Gastroesophageal sphincter (tissue), 4 donors: ENCODE measurements at regions not wholly inside any gene's neighbourhood (a gene's known extent, or its start where the extent isn't known, plus 50 kb on each side); places are given as distances from the start of the nearest gene placed in this dataset.

Source experiments
- ATAC-seq: fragments of 150-250 bp; one replicate; pipeline ENCODE4 v1.9.1; 2016; ENCODE audit warnings: mild to moderate bottlenecking, moderate library complexity
- H3K27ac ChIP-seq, 4 donors: fragments of 200-600 bp; sonication (generic) in 3 of 4; 1 replicate in 3 of 4; 2 replicates in 1 of 4; pipeline ENCODE4 v1.5.1; 2016 to 2019
- H3K27me3 ChIP-seq: fragments of 200-600 bp; sonication (generic); one replicate; pipeline ENCODE4 v1.5.1; 2019
- H3K36me3 ChIP-seq, 2 donors: fragments of 200-600 bp; sonication (generic); one replicate each; pipeline ENCODE4 v1.5.1; 2019; ENCODE audit warnings: control low read depth in 1 of 2
- H3K4me1 ChIP-seq, 3 donors: fragments of 200-600 bp; sonication (generic); 1 replicate in 2 of 3; 2 replicates in 1 of 3; pipeline ENCODE4 v1.5.1; 2016 to 2019; ENCODE audit warnings: control low read depth in 2 of 3
- H3K4me3 ChIP-seq, 2 donors: fragments of 200-600 bp; sonication (generic); one replicate each; pipeline ENCODE4 v1.5.1; 2019; ENCODE audit warnings: mild to moderate bottlenecking in 1 of 2, moderate library complexity in 1 of 2
- H3K9me3 ChIP-seq, 3 donors: fragments of 200-600 bp; sonication (generic); one replicate each; pipeline ENCODE4 v1.5.1; 2017 to 2019; ENCODE audit warnings: control low read depth in 2 of 3
- EP300 ChIP-seq: sonication (generic); formaldehyde crosslinking; IDR thresholded peaks from one replicate; pipeline ENCODE4 v1.6.1; 2017; ENCODE audit warnings: antibody characterized with exemption, mild to moderate bottlenecking
- POLR2A ChIP-seq, 2 donors: fragments of 450-650 bp; IDR thresholded peaks; one replicate each; pipeline ENCODE4 v1.6.1; 2017; ENCODE audit warnings: antibody characterized with exemption in 2 of 2, mild to moderate bottlenecking in 2 of 2, moderate library complexity in 1 of 2
- POLR2AphosphoS5 ChIP-seq: sonication (generic); formaldehyde crosslinking; IDR thresholded peaks from one replicate; pipeline ENCODE4 v1.6.1; 2017; ENCODE audit warnings: antibody characterized with exemption
- WGBS, 2 donors: methylation state at CpG; one replicate each; pipeline ENCODE4 v1.1.5; 2018; ENCODE audit warnings: low coverage in 1 of 2; 5-methylcytosine and 5-hydroxymethylcytosine counted together
- TF ChIP-seq, protein P1 (sequence below), 4 experiments: fragments of 200-600 bp in 2 of 4; fragments of 450-650 bp in 2 of 4; sonication (generic) in 1 of 4; IDR thresholded peaks; one replicate each; pipeline ENCODE4 v1.5.1; 2017 to 2019; ENCODE audit warnings: antibody characterized with exemption in 4 of 4, mild to moderate bottlenecking in 2 of 4, moderate library complexity in 2 of 4

GRCh38 chr9:28320616-28321015, 747.3 kb upstream of the C9orf72 start:
- H3K27ac ChIP-seq = no peak overlapping the region
- TF ChIP-seq EP300 (no peak), POLR2AphosphoS5 (no peak)
- TF ChIP-seq, protein P1, sequence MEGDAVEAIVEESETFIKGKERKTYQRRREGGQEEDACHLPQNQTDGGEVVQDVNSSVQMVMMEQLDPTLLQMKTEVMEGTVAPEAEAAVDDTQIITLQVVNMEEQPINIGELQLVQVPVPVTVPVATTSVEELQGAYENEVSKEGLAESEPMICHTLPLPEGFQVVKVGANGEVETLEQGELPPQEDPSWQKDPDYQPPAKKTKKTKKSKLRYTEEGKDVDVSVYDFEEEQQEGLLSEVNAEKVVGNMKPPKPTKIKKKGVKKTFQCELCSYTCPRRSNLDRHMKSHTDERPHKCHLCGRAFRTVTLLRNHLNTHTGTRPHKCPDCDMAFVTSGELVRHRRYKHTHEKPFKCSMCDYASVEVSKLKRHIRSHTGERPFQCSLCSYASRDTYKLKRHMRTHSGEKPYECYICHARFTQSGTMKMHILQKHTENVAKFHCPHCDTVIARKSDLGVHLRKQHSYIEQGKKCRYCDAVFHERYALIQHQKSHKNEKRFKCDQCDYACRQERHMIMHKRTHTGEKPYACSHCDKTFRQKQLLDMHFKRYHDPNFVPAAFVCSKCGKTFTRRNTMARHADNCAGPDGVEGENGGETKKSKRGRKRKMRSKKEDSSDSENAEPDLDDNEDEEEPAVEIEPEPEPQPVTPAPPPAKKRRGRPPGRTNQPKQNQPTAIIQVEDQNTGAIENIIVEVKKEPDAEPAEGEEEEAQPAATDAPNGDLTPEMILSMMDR (IDR thresholded peaks at IDR 0.05) = no peak
- no peaks in the 10 kb centered on the region for H3K4me1 ChIP-seq
- no peak overlapping the region for H3K4me3 ChIP-seq
- WGBS, 2 donors = 20 to 39% methylated on average over 4 to 5 of the region's 5 CpGs
- ATAC-seq = no peak
- no peaks in the 10 kb centered on the region for H3K27me3 ChIP-seq
- H3K9me3 ChIP-seq = no peaks in the 10 kb centered on the region
- H3K36me3 ChIP-seq = no peaks in the 10 kb centered on the region

DNA sequence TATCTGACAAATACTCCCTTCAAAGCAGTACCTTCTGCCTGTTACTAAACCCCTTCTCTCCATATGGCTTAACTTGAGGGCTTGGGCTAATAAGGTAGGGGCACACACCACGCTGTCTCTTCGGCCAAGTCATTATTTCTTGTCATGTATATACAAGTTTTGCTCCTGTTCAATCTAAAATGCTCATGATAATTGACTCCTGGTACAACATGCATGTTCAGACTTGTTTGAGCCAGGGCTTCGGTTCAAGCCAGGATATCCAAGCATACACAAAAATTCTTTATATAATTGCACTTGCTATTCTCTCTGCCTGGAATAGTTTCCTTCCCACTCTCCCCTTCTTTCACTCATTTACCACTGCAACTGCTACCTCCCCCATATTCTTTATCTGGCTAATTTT, 756.0 kb upstream of the C9orf72 start:
- TF ChIP-seq, protein P1 (IDR thresholded peaks at IDR 0.05) = no peak
- ATAC-seq = no peak
- H3K4me3 ChIP-seq = no peak overlapping the region
- H3K27me3 ChIP-seq = no peaks in the 10 kb centered on the region
- H3K4me1 ChIP-seq = no peaks in the 10 kb centered on the region
- H3K36me3 ChIP-seq = no peaks in the 10 kb centered on the region
- 92 to 95% methylated on average over 3 of the region's 3 CpGs for WGBS, 2 donors
- no peak overlapping the region for H3K27ac ChIP-seq
- H3K9me3 ChIP-seq = no peaks in the 10 kb centered on the region

GRCh38 chr9:28332648-28333047, 759.4 kb upstream of the C9orf72 start:
- Histone ChIP-seq H3K9me3 (no peaks in the 10 kb centered on the region), H3K27me3 (no peaks in the 10 kb centered on the region), H3K4me1 (no peaks in the 10 kb centered on the region), H3K4me3 (no peak overlapping the region), H3K27ac (no peak overlapping the region), H3K36me3 (no peaks in the 10 kb centered on the region)
- WGBS, 2 donors = 43 to 44% methylated on average over 3 of the region's 3 CpGs
- TF ChIP-seq EP300 (no peak), POLR2AphosphoS5 (no peak), POLR2A (IDR thresholded peaks at IDR 0.05) (no peak)
- TF ChIP-seq, protein P1 (IDR thresholded peaks at IDR 0.05) = no peak
- ATAC-seq = no peak

DNA sequence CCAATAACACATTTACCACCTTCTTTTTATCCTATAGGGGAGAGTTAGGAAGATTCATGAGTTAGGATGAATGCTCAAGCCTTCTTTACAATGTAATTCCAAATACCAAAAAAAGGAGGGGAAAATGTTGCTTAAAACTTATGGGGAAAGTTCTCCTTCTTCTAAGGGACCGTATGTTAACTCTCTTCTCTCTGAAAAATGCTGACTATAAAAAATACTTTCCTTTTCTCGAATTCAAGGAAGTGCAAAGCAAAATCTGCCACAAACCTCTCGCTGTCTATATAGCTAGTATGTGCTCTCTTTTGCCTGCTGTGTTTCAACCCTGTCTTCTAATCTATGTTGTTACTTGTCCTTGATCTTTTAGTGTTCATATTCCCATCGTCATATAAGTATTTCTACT, 768.6 kb upstream of the C9orf72 start:
- H3K27ac ChIP-seq = no peak overlapping the region
- ATAC-seq = no peak
- H3K36me3 ChIP-seq = no peaks in the 10 kb centered on the region
- WGBS, 2 donors = 79 to 88% methylated on average over 4 of the region's 4 CpGs
- H3K9me3 ChIP-seq = no peaks in the 10 kb centered on the region
- no peaks in the 10 kb centered on the region for H3K27me3 ChIP-seq
- TF ChIP-seq EP300 (no peak), POLR2AphosphoS5 (no peak), POLR2A (IDR thresholded peaks at IDR 0.05) (no peak)
- TF ChIP-seq, protein P1 (IDR thresholded peaks at IDR 0.05) = no peak
- H3K4me3 ChIP-seq = no peak overlapping the region
- no peaks in the 10 kb centered on the region for H3K4me1 ChIP-seq

DNA sequence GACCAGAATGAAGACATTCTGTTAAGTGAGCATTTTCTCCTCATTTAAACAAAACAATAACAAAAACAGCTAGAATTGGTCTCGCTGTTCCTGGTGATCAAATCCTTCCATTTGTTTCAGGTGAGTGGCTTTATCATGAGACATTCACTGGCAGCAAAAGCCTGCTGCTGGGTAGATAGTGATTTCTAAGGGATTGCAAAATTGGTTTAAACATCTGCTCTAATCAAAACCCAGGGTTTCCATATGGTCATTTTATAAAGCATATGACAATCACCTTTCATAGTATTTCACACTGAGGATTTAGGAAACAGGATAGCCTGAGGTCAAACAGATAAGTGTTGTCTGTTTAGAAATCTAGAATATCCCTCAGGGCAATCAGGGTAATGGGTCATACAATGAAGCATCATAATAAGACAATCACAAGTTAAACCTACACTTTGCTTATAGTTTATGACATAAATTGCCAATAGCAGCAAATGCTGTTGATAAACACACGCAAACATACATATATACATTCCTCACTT, 769.6 kb upstream of the C9orf72 start:
- no peak for ATAC-seq
- H3K9me3 ChIP-seq = no peaks in the 10 kb centered on the region
- H3K4me1 ChIP-seq = no peaks in the 10 kb centered on the region
- H3K27ac ChIP-seq = no peak overlapping the region
- no peaks in the 10 kb centered on the region for H3K27me3 ChIP-seq
- 89 to 93% methylated on average over 2 of the region's 2 CpGs for WGBS, 2 donors
- H3K36me3 ChIP-seq = no peaks in the 10 kb centered on the region
- H3K4me3 ChIP-seq = no peak overlapping the region
- TF ChIP-seq, protein P1 (IDR thresholded peaks at IDR 0.05) = no peak
- no peak for TF ChIP-seq POLR2A (IDR thresholded peaks at IDR 0.05)
- TF ChIP-seq POLR2AphosphoS5 = no peak
- no peak for TF ChIP-seq EP300
